Heart right ventricle (tissue), 16 donors: ENCODE measurements at regions not wholly inside any gene's neighbourhood (a gene's known extent, or its start where the extent isn't known, plus 50 kb on each side); places are given as distances from the start of the nearest gene placed in this dataset.

ENCODE experiments used
- ATAC-seq, 8 donors: fragments of 200-7000 bp; cut with Tn5 transposase; one replicate each; pipeline ENCODE4 v1.9.1; 2020; ENCODE audit warnings: mild to moderate bottlenecking in 8 of 8, moderate library complexity in 8 of 8, moderate number of reproducible peaks in 1 of 8
- DNase-seq, 2 donors: peaks; one replicate each; pipeline ENCODE4 v3.0.0-alpha.2; 2020
- H3K27ac ChIP-seq, 10 donors: fragments of 200-600 bp; sonication (generic) in 2 of 10; one replicate each; pipeline versions ENCODE4 v1.5.0 to v1.8.0; 2020 to 2022; ENCODE audit warnings: mild to moderate bottlenecking in 3 of 10
- H3K27me3 ChIP-seq, 7 donors: fragments of 200-600 bp; one replicate each; pipeline ENCODE4 v1.8.0; 2021 to 2022; ENCODE audit warnings: mild to moderate bottlenecking in 2 of 7
- H3K36me3 ChIP-seq, 9 donors: fragments of 200-600 bp; sonication (generic) in 1 of 9; one replicate each; pipeline versions ENCODE4 v1.5.0 to v1.8.0; 2020 to 2022; ENCODE audit warnings: mild to moderate bottlenecking in 2 of 9
- H3K4me1 ChIP-seq, 9 donors: fragments of 200-600 bp; sonication (generic) in 1 of 9; one replicate each; pipeline versions ENCODE4 v1.5.0 to v1.8.0; 2020 to 2022; ENCODE audit warnings: mild to moderate bottlenecking in 4 of 9
- H3K4me3 ChIP-seq, 10 donors: fragments of 200-600 bp; sonication (generic) in 2 of 10; one replicate each; pipeline versions ENCODE4 v1.5.0 to v1.8.0; 2020 to 2022; ENCODE audit warnings: mild to moderate bottlenecking in 7 of 10, moderate library complexity in 2 of 10
- H3K9me3 ChIP-seq, 11 donors: fragments of 200-600 bp in 10 of 11; sonication (generic) in 2 of 11; one replicate each; pipeline versions ENCODE4 v1.5.0 to v1.8.0; 2013 to 2022; ENCODE audit warnings: mild to moderate bottlenecking in 2 of 11, control low read depth in 1 of 11, moderate library complexity in 1 of 11
- CTCF ChIP-seq, 9 donors: fragments of 200-600 bp; sonication (generic) in 2 of 9; IDR thresholded peaks; one replicate each; pipeline versions ENCODE4 v1.5.0 to v1.8.0; 2021 to 2022; ENCODE audit warnings: antibody characterized with exemption in 9 of 9, mild to moderate bottlenecking in 5 of 9, moderate library complexity in 1 of 9
- WGBS, 2 donors: extraction: QIAGEN DNeasy Blood & Tissue Kit; methylation state at CpG; one replicate each; pipeline ENCODE4 v1.1.7; 2013; ENCODE audit warnings: inconsistent platforms in 1 of 2; 5-methylcytosine and 5-hydroxymethylcytosine counted together
- intact Hi-C, 10 donors: fragments of 100-400 bp; cut with DNase I; formaldehyde crosslinking; loops; one replicate each; pipeline versions ENCODE4 v1.11.1 to v1.14.2; 2022
- donor health status: Arrhythmogenic right ventricular cardiomyopathy.
- donor health status: ischemic (EF 13 %, LVEDD 7.1; RV severe dilation, severe dysfunction).
- donor health status: healthy with polysubstance abuse.
- donor health status: DM: no; HTN: yes; CAD: no.
- donor health status: DM: no; HTN: no; CAD: no.
- donor health status: ischemic (EF 25% LVEDD 6.9; RV normal size, moderate dysfunction).
- donor health status: ischemic (EF 25% LVEDD 5.7; RV mildly dilated, moderate dysfunction).
- donor health status: healthy.
- donor health status: DM: yes; HTN: yes; CAD: no.
- donor health status: Ischemic cardiomyopathy.
- donor health status: ischemic (EF 35%, LVEDD 5.7; RV mildly dilated, moderate dysfunction).
- donor health status: nonischemic (EF 11% LVEDD 7.7; RV severe dilation, severe dysfunction).
- donor health status: DM: yes; HTN: yes; CAD: no.
- donor health status: PGD.
- donor health status: ischemic (EF 29% LVEDD 5.4; RV normal size, mild dysfunction).
- donor health status: nonischemic (EF 23%, LVEDD 6.1; RV moderate dilation, normal function).

GRCh38 chr3:144341471-144341870 lies 369.8 kb downstream of the DIPK2A start:
- H3K27me3 ChIP-seq = no peaks in the 10 kb centered on the region
- intact Hi-C loops = no loop called here
- H3K36me3 ChIP-seq = no peaks in the 10 kb centered on the region
- H3K27ac ChIP-seq = no peak overlapping the region
- DNase-seq (no peak), ATAC-seq (peak in 1 of 8 donors; percentile 38)
- H3K4me3 ChIP-seq = no peak overlapping the region
- H3K4me1 ChIP-seq = no peaks in the 10 kb centered on the region
- 43 to 50% methylated on average over 4 of the region's 4 CpGs for WGBS, 2 donors
- no peaks in the 10 kb centered on the region for H3K9me3 ChIP-seq
- no peak for TF ChIP-seq CTCF (IDR thresholded peaks at IDR 0.05)

- no peak for TF ChIP-seq CTCF (IDR thresholded peaks at IDR 0.05)
- Histone ChIP-seq H3K9me3 (no peaks in the 10 kb centered on the region), H3K27ac (no peak overlapping the region), H3K4me1 (no peaks in the 10 kb centered on the region), H3K4me3 (no peak overlapping the region), H3K36me3 (no peaks in the 10 kb centered on the region), H3K27me3 (no peaks in the 10 kb centered on the region)
- no peak for DNase-seq
- no peak for ATAC-seq
- intact Hi-C loops = no loop called here
- 91 to 92% methylated on average over 9 of the region's 9 CpGs for WGBS, 2 donors
These were observed 371.7 kb downstream of the DIPK2A start for GRCh38 chr3:144343343-144343742.

GRCh38 chr3:144343777-144344176 lies 372.2 kb downstream of the DIPK2A start:
- H3K27me3 ChIP-seq = no peaks in the 10 kb centered on the region
- intact Hi-C loops = no loop called here
- no peak for TF ChIP-seq CTCF (IDR thresholded peaks at IDR 0.05)
- no peaks in the 10 kb centered on the region for H3K4me1 ChIP-seq
- ATAC-seq = no peak
- no peak overlapping the region for H3K27ac ChIP-seq
- WGBS, 2 donors = 87% methylated on average over 7 of the region's 7 CpGs
- no peaks in the 10 kb centered on the region for H3K9me3 ChIP-seq
- no peak for DNase-seq
- no peak overlapping the region for H3K4me3 ChIP-seq
- no peaks in the 10 kb centered on the region for H3K36me3 ChIP-seq

GRCh38 chr3:144344925-144345548 lies 373.4 kb downstream of the DIPK2A start:
- Histone ChIP-seq H3K27ac (no peak overlapping the region), H3K27me3 (no peaks in the 10 kb centered on the region), H3K9me3 (no peaks in the 10 kb centered on the region), H3K4me3 (no peak overlapping the region), H3K36me3 (no peaks in the 10 kb centered on the region), H3K4me1 (no peaks in the 10 kb centered on the region)
- no peak for TF ChIP-seq CTCF (IDR thresholded peaks at IDR 0.05)
- intact Hi-C loops = no loop called here
- ATAC-seq (no peak), DNase-seq (no peak)
- 53 to 65% methylated on average over 2 of the region's 2 CpGs for WGBS, 2 donors
